ENCODE measurements at regions not wholly inside any gene's neighbourhood (a gene's known extent, or its start where the extent isn't known, plus 50 kb on each side); places are given as distances from the start of the nearest gene placed in this dataset.
"Not testable (repeated sequence)": the region's sequence is repeated elsewhere in the genome, so short reads cannot be mapped to it uniquely, and the experiment has no call there.

DNA sequence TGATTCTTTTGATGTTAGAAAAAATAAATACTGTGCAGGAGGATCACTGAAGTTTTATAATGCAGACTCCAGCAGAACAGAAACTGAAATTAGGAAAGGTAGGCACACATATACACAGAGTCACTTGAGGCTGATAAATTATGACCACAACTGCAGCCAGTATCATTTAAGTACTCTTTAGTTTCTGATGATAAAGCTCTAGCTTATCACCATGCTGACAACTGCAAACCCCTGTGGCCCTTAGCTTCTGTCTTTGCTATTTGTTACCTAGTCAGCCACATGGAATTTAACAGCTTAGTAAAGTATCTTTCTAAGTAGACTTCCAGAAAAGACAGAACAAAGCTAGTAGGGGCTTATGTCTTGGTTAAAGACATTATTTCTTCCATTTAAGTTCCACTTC is 734.8 kb upstream of the CDH6 start:
- ATAC-seq = no peak

DNA sequence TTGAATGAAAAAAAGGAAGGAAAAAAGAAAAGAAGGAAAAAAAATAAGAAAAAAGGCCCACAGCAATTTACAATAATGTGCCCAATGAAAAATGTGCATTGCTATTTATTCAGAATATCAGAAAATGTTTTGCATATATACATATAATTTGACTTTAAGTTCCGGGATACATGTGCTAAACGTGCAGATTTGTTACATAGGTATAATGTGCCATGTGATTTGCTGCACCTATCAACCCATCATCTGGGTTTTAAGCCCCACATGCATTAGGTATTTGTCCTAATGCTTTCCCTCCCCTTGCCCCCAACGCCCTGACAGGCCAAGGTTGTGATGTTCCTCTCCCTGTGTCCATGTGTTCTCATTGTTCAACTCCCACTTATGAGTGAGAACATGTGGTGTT is 738.0 kb upstream of the CDH6 start:
- ATAC-seq = not testable (repeated sequence)

DNA sequence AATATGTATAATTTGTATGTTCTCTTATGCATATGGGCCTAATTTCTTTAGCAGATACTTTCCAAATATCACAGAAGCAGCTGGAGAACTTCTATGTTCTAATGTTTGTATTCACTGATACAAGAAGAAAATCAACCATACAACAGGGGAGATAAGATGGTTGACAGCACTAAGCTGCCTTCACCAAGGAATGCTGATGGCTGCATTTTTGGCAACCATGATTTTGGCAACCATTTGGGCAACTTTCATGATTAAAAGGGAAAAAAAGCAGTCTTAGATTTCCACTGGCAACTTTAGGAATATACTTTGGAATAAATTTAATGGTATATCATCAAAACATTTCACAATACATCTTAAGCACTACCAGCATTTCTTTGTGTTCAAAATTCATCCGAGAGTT is 740.3 kb upstream of the CDH6 start:
- no peak for ATAC-seq

DNA sequence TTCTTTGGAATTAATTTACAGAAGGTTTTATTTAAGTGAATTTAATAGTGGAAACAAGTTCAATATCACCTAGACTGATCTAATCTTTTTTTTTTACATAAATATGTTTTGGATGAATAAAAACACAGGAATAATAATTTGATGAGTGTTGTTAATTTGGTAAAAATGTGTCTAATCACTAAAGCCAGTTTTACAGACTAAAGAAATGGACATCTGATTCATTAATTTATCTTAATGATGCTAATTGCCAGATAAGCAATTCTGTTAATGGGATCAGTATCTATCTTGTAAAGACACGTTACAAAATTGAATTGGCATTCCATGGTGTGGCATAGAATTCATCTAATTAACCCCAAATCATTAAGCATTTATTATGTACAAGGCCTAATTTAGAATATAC is 743.3 kb upstream of the CDH6 start:
- ATAC-seq = no peak

DNA sequence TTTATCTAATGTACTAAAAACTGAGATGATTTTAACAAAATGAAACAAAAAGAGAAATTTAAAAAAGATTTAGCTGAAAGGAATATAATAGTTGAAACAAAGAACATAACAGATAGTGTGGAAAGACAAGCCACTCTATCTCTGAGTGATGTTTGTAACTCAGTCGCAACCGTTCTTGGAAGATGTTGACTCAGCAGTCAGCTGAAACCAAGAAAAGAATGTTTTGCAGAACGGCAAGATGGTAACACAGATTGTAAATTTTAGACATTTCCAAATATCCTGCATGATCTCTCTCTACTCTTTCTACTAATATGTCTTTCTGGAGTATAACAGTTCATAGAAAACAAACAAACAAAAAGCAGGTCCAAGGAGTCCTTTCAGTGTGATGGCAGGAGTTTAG is 746.1 kb upstream of the CDH6 start:
- ATAC-seq = no peak

DNA sequence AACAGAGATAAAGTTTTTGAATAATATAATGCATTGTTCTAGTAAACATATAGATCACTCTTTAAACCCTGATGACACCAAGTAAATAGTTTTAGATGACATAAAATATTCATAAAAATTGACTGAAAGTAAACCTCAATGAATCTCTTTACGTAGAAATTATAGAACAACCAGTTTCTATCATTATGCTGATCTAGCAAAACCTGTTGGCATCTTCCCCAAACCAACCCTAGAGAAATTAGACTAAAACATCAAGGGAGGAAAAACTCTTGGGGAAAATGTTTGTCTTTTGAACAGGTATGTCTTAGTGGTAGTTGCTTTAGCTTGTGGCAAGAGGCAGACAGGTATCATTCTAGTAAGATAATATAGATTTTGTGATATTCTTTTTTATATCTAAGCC is 747.0 kb upstream of the CDH6 start:
- ATAC-seq = no peak

DNA sequence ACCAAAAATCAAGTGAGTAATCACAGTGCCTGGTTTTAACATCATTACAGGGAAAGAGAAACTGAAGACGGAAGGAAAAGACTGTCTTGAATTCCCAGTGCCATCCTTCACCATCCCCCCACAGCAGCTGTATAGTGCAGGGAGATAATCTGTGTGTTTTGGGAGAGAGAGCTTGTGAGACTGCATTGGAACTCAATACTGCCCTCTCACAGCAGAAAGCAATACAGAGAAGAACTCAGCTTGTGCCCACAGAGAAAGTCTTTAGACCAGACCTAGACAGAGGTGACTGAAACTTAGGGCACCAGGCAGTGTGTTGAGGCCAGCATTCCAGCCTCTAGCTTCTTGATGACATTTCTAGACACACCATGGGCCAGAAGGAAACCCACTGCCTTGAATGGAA is 754.7 kb upstream of the CDH6 start:
- ATAC-seq = no peak

DNA sequence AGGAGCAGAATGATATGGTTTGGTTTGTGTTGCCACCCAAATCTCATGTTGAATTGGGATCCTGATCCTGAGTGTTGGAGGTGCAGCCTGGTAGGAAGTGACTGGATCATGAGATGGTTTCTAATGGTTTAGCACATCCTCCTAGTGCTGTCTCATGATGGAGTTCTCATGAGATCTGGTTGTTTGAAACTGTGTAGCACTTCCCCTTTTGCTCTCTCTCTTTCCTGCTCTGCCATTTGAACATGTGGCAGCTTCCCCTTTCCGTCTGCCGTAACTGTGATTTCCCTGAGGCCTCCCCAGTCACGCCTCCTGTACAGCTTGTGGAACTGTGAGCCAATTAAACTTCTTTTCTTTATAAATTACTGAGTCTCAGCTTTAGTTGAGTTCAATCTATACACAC is 756.8 kb upstream of the CDH6 start:
- ATAC-seq = no peak

DNA sequence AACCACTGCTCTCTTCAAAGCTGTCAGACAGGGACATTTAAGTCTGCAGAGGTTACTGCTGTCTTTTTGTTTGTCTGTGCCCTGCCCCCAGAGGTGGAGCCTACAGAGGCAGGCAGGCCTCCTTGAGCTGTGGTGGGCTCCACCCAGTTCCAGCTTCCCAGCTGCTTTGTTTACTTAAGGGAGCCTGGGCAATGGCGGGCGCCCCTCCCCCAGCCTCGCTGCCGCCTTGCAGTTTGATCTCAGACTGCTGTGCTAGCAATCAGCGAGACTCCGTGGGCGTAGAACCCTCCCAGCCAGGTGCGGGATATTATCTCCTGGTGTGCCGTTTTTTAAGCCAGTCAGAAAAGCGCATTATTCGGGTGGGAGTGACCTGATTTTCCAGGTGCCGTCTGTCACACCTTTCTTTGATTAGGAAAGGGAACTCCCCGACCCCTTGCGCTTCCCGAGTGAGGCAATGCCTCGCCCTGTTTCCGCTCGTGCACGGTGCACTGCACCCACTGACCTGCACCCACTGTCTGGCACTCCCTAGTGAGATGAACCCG is 764.5 kb upstream of the CDH6 start:
- ATAC-seq = not testable (repeated sequence)

DNA sequence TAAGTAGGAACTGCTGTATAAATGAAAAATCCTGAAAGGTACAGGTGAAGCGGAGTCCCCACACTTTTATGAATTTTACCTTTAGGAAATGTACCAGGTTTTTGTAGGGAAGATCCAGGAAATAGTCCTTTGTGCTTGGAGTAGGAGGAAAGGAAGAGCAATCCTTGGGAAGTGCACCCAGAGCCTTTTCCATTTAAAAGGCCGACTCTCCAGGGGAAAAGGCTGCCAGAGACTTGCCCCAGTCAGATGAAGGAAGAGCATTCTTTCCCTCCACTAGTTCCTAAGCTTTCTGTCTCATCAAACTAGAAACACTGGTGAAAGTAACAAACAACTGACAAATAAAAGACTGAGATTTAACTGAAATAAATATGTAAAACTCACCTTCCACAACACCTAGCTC is 779.4 kb upstream of the CDH6 start:
- no peak for ATAC-seq

DNA sequence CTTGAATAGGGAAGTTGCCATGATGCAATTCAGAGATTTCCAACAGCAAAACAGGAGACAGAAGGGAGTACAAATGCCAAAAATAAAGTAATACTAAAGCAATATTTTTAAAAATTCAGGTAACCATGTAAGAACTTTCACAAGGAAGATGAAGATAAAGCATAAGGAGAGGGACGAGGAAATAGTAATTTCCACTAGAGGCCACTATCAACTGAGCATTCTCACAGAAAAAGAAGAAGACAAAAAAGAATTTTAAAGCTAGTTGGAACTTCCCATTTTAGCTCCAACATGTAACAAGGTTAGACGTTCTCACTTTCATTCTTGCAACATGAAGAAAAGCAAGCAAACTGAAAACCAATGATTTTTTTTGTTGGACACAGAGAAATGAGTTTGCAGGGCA is 779.9 kb upstream of the CDH6 start:
- ATAC-seq = no peak

DNA sequence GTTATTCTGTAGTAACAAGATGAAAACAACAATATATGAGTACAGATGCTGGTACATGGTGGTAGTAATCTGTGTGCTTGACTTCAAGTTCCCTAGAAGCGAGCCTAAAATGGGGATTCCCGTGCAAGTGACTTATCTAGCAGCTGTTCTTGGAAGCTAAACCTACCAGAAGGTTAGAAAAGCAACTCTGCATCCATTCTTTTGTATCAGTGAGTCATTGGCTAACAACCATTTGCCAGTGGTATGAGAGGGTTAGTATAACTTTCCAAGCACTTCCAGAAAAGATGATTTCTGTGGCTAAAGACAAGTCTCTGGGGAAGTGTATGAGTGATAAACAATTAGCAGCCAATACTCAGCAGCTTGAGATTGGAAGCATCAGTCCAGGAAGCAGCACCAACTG is 787.7 kb upstream of the CDH6 start:
- no peak for ATAC-seq

DNA sequence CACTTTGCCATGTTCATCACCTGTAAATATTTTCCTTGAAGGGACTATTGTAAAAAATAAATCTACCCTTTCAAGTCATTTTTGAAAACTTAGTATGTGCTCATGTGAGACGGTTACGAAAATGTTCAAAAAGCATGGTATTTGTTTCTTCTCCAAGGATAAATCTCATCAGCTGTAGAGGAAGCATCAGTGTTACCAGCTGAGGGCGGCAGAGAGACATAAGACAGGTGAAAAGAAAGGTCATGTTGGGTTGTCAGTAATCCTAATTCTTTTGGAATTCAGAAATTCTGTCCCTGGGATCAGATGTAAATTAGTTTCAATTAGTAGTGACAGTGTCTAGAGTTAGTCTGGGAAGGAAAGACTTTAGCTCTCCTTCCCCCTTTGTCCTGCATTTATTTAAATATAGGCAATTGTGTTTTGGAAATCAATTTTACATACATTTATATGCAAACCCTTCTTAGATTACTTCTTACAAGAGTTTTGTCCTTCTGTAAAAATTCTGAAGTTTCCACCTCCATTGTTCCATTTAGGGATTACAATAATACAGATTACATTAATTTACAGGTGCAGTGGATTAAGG is 791.9 kb upstream of the CDH6 start:
- no peak for ATAC-seq

DNA sequence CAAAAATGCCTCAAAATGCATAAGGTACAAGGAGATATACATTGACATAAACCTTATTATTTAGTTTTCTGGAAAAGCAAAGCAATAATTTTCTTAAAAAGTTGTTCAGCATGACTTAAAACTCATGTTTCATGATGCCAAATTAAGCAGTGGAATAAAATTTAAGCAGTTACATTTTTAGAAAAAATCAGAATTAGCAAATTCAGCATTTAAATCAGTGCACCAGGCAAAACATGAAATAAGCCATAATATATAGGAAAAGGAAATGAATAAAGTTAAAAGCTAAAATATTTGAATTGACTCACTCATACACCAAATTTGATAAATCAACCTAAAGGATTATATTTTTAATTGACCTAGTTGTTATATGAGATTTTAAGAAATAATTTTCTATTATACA is 795.1 kb upstream of the CDH6 start:
- no peak for ATAC-seq

DNA sequence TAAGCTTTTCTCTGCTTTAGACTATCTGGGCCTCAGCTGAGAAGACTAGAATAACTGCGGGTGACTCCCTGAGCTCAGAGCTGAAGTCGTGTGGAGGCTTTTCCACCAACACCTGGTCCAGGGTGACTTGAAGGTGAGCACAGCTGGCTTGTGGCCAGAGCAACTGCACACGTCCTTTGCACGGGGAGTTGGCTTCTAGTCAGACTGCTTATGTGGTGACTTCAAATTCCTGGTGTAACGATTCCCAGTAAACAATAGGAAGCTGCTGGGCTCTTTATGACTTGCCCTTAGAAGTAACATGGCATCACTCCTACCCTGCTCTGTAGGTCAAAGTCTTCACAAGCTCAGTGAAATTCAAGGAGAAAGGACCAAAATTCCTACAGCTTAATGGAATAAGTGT is 800.6 kb upstream of the CDH6 start:
- ATAC-seq = no peak

DNA sequence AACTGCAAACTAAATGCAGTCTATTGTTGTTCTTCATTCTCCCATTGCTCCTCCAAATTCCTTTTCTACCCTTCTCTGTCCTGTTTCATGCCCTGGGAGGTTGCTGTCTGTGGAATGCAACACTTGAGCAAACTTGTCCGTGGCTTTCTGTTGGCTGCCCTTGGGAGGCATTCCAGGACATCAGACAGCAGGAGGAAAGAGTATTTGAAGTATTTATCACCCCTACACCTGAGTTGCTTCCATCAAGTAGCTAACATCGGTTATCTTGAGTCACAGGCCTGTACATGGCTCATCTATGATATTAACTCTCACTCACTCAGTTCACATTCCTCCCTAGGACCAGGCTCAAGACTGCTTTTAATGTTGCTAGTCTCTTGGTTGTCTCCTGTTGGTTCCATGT is 803.4 kb upstream of the CDH6 start:
- no peak for ATAC-seq

DNA sequence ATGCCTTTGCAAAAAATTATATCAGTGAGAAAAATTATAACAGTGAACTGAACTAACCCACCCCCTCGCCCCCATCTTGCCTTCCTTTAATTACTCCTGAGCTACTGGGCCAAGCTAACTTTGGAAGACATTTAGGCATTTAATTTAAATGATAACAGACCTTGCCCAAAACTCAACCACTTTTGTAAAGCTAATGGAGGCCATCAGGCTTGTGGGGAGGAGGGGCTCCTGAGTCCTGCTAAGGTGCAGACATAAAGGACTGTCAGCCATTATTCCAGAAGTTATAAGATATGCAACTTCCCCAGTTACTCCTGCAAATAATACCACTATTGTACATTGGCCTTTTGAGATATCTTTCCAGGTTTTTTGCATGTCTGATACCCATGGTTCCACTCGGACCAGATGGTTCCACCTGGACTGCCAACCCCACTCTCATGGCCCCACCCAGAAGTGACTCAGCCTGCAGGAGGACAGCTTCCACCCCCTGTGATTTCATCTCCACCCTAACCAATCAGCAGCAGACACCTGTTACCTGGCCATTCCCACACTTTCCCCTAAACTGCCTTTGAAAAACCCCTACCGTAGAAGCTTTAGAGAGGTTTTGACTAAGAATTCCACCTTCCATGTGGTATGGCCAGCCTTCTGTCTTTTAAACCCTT is 805.4 kb upstream of the CDH6 start:
- ATAC-seq = no peak

DNA sequence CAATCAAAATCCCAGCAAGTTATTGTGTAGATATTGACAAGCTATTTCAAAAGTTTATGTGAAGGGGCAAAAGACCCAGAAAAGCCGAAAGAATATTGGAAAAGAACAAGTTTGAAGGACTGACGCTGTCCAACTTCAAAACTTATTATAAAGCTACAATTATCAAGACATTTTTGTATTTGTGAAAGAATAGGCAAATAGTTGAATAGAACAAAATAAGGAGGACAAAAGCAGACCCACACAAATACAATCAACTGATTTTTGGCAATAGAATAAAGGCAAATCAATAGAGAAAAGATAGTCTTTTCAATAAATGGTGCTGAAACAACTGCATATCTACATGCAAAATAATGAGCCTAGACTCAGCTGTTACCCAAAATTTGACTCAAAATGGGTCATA is 807.7 kb upstream of the CDH6 start:
- no peak for ATAC-seq

DNA sequence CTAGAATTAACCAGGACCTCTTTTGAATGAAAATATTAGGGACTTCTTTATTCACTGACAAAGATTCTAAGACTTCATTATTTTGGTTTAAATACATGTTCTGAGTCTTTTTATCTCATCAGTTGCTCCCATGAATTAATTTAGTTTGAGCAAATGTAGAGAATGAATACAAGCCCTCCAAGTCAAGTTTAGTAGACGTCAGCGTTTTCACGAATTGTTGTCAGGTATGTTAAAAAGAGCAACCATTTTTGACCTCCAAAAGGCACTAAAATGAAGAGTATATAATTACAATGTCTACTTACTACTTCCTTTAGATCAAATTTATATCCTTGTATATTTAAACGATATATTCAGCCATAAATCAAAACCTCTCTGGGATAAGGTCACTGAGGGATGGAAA is 809.3 kb upstream of the CDH6 start:
- no peak for ATAC-seq

DNA sequence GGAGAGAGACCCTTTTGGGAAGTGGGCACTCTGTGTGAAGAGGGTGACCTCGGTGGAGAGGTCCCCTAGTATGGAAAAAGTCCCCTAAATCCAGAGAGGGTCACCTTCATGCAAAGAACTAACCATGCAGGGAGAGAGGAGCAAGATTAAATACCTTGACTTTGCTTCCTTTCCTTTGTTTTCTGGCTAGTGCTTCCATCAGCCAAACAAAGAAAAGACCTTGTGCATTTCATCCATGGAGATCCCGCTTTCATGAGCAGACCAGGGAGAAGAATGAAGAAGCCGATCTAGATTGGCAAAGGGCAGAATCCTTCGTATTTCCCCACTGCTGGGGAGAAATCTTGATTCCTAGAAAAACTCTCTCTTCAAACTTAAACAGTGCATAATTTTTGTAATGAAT is 813.3 kb upstream of the CDH6 start:
- ATAC-seq = no peak

DNA sequence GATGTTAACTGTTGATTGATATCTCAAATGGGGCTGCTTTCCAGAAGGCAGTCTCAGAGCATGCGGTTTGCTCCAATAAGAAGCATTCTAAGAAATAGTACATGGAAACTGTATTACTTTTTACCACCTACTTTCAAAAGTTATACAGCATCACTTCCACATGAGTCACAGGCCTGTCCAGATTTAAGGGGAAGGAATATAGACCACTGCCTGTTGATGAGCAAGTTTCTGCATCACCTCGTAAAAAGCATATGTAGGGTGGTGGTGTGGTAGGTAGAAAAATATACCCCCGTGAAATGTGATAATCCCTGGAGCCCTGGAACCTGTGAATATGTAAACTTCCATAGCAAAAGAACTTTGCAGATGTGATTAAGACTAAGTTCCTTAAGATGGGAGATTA is 816.6 kb upstream of the CDH6 start:
- no peak for ATAC-seq

DNA sequence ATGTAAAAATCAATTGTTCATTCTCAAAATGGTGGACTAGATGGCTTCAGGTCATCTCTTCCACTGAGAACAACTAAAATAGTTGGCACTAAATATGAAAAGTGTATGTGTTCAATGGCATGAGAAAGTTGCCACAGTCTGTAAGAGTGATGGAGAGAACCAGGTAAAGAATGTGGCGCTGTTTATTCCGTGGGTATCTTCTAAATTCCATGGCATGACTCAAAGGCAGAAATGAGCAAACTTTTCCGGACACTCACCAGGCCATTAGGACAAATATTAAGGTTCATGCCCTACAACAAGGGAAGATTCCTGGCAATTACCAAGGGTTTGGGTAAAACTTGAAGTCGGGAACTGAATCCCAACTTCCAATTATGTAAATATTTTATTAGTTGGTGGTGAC is 825.4 kb upstream of the CDH6 start:
- ATAC-seq = no peak

DNA sequence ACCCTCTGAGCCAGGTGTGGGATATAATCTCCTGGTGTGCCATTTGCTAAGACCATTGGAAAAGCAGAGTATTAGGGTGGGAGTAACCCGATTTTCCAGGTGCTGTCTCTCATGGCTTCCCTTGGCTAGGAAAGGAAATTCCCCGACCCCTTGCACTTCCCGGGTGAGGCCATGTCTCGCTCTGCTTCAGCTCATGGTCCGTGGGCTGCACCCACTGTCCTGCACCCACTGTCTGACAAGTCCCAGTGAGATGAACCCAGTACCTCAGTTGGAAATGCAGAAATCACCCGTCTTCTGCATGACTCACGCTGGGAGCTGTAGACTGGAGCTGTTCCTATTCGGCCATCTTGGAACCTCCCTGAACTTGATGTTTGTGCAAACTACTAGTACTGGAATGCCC is 828.5 kb upstream of the CDH6 start:
- not testable (repeated sequence) for ATAC-seq

DNA sequence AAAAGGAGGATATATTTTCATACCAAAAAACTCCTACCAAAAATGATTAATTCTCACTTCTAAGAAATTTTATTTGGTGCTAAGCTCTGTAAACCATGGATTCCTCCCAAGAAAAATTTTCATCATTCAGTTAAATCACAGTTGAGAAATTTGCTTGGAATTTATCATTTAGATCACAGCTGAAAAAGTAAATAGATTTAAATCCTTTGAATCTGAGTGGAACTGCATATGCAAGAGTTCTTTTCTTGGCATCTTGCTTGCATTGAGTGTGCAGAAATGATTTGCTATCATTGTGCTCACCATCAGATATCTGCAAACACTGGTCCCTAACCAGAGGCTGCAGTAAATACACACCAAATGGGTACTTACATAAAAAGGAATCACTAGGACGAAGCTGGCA is 836.1 kb upstream of the CDH6 start:
- no peak for ATAC-seq

DNA sequence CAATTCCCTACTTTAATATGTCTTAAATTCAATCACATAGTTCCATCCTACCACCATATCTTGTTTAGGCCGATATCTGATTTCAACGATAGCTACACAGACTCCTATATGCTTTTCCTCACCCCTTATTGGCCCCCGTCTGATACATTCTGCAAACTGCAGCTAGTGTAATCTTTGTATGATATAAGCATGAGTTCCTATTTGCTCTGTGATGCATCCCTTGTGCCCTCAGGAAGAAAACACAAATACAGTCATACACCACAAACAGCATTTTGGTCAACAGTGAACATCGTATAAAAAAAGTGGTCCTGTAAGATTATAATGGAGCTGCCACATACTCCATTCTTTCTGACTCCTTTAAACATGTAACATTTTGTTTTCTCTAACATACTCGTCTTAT is 837.8 kb upstream of the CDH6 start:
- no peak for ATAC-seq
